HEK293 (cell line): ENCODE measurements at regions not wholly inside any gene's neighbourhood (a gene's known extent, or its start where the extent isn't known, plus 50 kb on each side); places are given as distances from the start of the nearest gene placed in this dataset.

Experiments used
- PRDM1 ChIP-seq: fragments of 450-650 bp; formaldehyde crosslinking; IDR thresholded peaks from 2 replicates; pipeline ENCODE4; 2016; ENCODE audit warnings: missing biosample characterization, missing genetic modification characterization
- REST ChIP-seq: fragments of 450-650 bp; formaldehyde crosslinking; IDR thresholded peaks from 2 replicates; pipeline ENCODE4 v1.5.1; 2016; ENCODE audit warnings: missing biosample characterization, missing genetic modification characterization
- ZBTB49 ChIP-seq: fragments of 450-650 bp; formaldehyde crosslinking; IDR thresholded peaks from 2 replicates; pipeline ENCODE4 v1.5.1; 2016; ENCODE audit warnings: missing biosample characterization, missing genetic modification characterization, low read depth
- ZFP3 ChIP-seq: fragments of 450-650 bp; formaldehyde crosslinking; IDR thresholded peaks from 2 replicates; pipeline ENCODE4 v1.5.1; 2016; ENCODE audit warnings: low read depth, missing biosample characterization, missing genetic modification characterization
- ZNF16 ChIP-seq: fragments of 450-650 bp; formaldehyde crosslinking; IDR thresholded peaks from 2 replicates; pipeline ENCODE4 v1.5.1; 2016; ENCODE audit warnings: low read depth, missing biosample characterization, missing genetic modification characterization
- ZNF335 ChIP-seq: fragments of 450-650 bp; formaldehyde crosslinking; conservative IDR thresholded peaks from 2 replicates; pipeline ENCODE4 v1.5.1; 2016; ENCODE audit warnings: missing biosample characterization, missing genetic modification characterization
- ZNF48 ChIP-seq: fragments of 450-650 bp; formaldehyde crosslinking; IDR thresholded peaks from 2 replicates; pipeline ENCODE4 v1.5.1; 2016; ENCODE audit warnings: missing biosample characterization, missing genetic modification characterization
- ZNF521 ChIP-seq: fragments of 450-650 bp; formaldehyde crosslinking; IDR thresholded peaks from 2 replicates; pipeline ENCODE4 v1.5.1; 2017; ENCODE audit warnings: missing biosample characterization, mild to moderate bottlenecking, missing genetic modification characterization
- ZNF639 ChIP-seq: fragments of 450-650 bp; formaldehyde crosslinking; IDR thresholded peaks from 2 replicates; pipeline ENCODE4 v1.5.1; 2016; ENCODE audit warnings: missing biosample characterization, missing genetic modification characterization
- ZNF707 ChIP-seq: fragments of 450-650 bp; formaldehyde crosslinking; IDR thresholded peaks from 2 replicates; pipeline ENCODE4 v1.5.1; 2016; ENCODE audit warnings: missing biosample characterization, missing genetic modification characterization
- TF ChIP-seq, protein P1 (sequence below): fragments of 450-650 bp; formaldehyde crosslinking; IDR thresholded peaks from 2 replicates; pipeline ENCODE4 v1.5.1; 2016; ENCODE audit warnings: missing biosample characterization, missing genetic modification characterization

DNA sequence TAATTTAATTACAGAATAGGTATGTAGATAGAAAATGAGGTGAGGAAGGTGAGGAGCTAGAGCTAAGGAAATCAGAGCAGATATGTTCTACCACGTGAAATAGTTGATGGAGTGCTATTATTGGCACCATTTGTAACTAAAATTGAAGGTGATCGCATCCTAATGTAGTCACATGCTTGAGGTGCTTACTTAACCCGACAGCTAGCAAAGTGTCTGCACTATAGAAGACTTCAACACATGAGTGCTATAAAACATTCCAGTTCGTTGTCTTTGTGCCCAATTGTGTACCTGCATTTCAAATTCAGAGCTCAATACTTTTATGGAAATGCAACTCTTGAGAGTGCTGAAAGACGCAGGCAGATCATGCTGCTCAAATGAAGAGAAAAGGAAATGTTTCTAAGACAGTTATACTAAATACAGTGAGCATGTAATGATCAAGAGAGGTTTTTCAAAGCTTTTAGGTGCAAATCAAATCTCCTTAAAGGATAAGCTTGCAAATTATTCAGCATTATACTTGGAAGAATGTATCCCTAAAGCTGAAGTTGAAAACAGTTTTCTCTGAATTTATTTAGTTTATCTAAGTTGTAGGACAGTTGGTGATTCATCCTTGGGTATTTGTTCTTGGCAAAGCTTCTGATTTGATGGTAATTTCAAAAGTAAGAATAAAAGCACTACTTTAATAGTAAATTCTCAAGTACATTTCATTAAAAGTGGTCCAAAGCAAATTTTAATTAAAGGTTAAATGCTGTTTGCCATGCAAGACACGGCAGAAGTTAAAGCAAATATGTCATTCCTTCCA is 223.9 kb upstream of the EPHA5 start:
- no peak for TF ChIP-seq PRDM1 (tag by site-specific recombination)
- no peak for TF ChIP-seq ZFP3 (tag by site-specific recombination)
- TF ChIP-seq ZNF521 (tag by site-specific recombination) = no peak
- TF ChIP-seq, protein P1, sequence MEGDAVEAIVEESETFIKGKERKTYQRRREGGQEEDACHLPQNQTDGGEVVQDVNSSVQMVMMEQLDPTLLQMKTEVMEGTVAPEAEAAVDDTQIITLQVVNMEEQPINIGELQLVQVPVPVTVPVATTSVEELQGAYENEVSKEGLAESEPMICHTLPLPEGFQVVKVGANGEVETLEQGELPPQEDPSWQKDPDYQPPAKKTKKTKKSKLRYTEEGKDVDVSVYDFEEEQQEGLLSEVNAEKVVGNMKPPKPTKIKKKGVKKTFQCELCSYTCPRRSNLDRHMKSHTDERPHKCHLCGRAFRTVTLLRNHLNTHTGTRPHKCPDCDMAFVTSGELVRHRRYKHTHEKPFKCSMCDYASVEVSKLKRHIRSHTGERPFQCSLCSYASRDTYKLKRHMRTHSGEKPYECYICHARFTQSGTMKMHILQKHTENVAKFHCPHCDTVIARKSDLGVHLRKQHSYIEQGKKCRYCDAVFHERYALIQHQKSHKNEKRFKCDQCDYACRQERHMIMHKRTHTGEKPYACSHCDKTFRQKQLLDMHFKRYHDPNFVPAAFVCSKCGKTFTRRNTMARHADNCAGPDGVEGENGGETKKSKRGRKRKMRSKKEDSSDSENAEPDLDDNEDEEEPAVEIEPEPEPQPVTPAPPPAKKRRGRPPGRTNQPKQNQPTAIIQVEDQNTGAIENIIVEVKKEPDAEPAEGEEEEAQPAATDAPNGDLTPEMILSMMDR (tag by site-specific recombination) = no peak
- TF ChIP-seq ZNF639 (tag by site-specific recombination) = no peak
- no peak for TF ChIP-seq ZNF707 (tag by site-specific recombination)
- no peak for TF ChIP-seq ZBTB49
- no peak for TF ChIP-seq ZNF335 (tag by site-specific recombination)
- no peak for TF ChIP-seq ZNF48 (tag by site-specific recombination)
- no peak for TF ChIP-seq REST (tag by site-specific recombination)
- no peak for TF ChIP-seq ZNF16 (tag by site-specific recombination)
